ENCODE measurements at regions not wholly inside any gene's neighbourhood (a gene's known extent, or its start where the extent isn't known, plus 50 kb on each side); places are given as distances from the start of the nearest gene placed in this dataset.
"Not testable (repeated sequence)": the region's sequence is repeated elsewhere in the genome, so short reads cannot be mapped to it uniquely, and the experiment has no call there.

GRCh38 chr5:168126606-168127005, 164.8 kb upstream of the WWC1 start:
- Mint-ChIP-seq H3K4me1 (ENCODE audit: low read depth in 2 of 2) (peaks cover 0 to 3% of the 10 kb centered on the region in 2 donors), H3K9me3 (peaks cover 0 to 14% of the 10 kb centered on the region in 2 donors), H3K36me3 (ENCODE audit: insufficient read depth) (no peaks in the 10 kb centered on the region), H3K27ac (no peak overlapping the region), H3K27me3 (peaks cover 0 to 8% of the 10 kb centered on the region in 2 donors), H3K4me3 (no peak overlapping the region)
- ATAC-seq (replicated peaks) (no peak), DNase-seq (no peak)

- no peak for DNase-seq
- H3K36me3 Mint-ChIP-seq (ENCODE audit: insufficient read depth) = no peaks in the 10 kb centered on the region
- peaks cover 2 to 14% of the 10 kb centered on the region in 2 donors for H3K9me3 Mint-ChIP-seq
- ATAC-seq (replicated peaks) = no peak
- H3K4me3 Mint-ChIP-seq = no peak overlapping the region
- peaks cover 0 to 14% of the 10 kb centered on the region in 2 donors for H3K27me3 Mint-ChIP-seq
- peaks cover 0 to 3% of the 10 kb centered on the region in 2 donors for H3K4me1 Mint-ChIP-seq (ENCODE audit: low read depth in 2 of 2)
- H3K27ac Mint-ChIP-seq = no peak overlapping the region
Measured at GRCh38 chr5:168128111-168128510, 163.3 kb upstream of the WWC1 start.

GRCh38 chr5:168128557-168128956, 162.9 kb upstream of the WWC1 start:
- no peak overlapping the region for H3K4me3 Mint-ChIP-seq
- H3K9me3 Mint-ChIP-seq = peaks cover 2 to 14% of the 10 kb centered on the region in 2 donors
- DNase-seq (no peak), ATAC-seq (replicated peaks) (no peak)
- H3K27me3 Mint-ChIP-seq = peaks cover 0 to 14% of the 10 kb centered on the region in 2 donors
- H3K36me3 Mint-ChIP-seq (ENCODE audit: insufficient read depth) = no peaks in the 10 kb centered on the region
- H3K27ac Mint-ChIP-seq = no peak overlapping the region
- H3K4me1 Mint-ChIP-seq (ENCODE audit: low read depth in 2 of 2) = peaks cover 0 to 3% of the 10 kb centered on the region in 2 donors

- Mint-ChIP-seq H3K9me3 (peaks cover 2 to 7% of the 10 kb centered on the region in 2 donors), H3K4me1 (ENCODE audit: low read depth in 2 of 2) (peaks cover 0 to under 1% of the 10 kb centered on the region in 2 donors), H3K27ac (no peak overlapping the region), H3K36me3 (ENCODE audit: insufficient read depth) (no peaks in the 10 kb centered on the region), H3K4me3 (no peak overlapping the region), H3K27me3 (peaks cover 2 to 30% of the 10 kb centered on the region in 2 donors)
- DNase-seq (no peak), ATAC-seq (replicated peaks) (no peak)
Measured at GRCh38 chr5:168131519-168131918, 159.9 kb upstream of the WWC1 start.

GRCh38 chr5:168132241-168132641, 159.2 kb upstream of the WWC1 start:
- H3K27me3 Mint-ChIP-seq = peaks cover 9 to 34% of the 10 kb centered on the region in 2 donors
- no peaks in the 10 kb centered on the region for H3K36me3 Mint-ChIP-seq (ENCODE audit: insufficient read depth)
- peaks cover 2 to 7% of the 10 kb centered on the region in 2 donors for H3K9me3 Mint-ChIP-seq
- no peak overlapping the region for H3K27ac Mint-ChIP-seq
- DNase-seq = no peak
- H3K4me1 Mint-ChIP-seq (ENCODE audit: low read depth in 2 of 2) = peaks cover 0 to 2% of the 10 kb centered on the region in 2 donors
- H3K4me3 Mint-ChIP-seq = no peak overlapping the region
- ATAC-seq (replicated peaks) = no peak

GRCh38 chr5:168135897-168136296, 155.5 kb upstream of the WWC1 start:
- no peak overlapping the region for H3K4me3 Mint-ChIP-seq
- ATAC-seq (replicated peaks) (no peak), DNase-seq (no peak)
- H3K9me3 Mint-ChIP-seq = peaks cover 0 to 2% of the 10 kb centered on the region in 2 donors
- H3K27me3 Mint-ChIP-seq = peaks cover 9 to 26% of the 10 kb centered on the region in 2 donors
- no peaks in the 10 kb centered on the region for H3K36me3 Mint-ChIP-seq (ENCODE audit: insufficient read depth)
- no peak overlapping the region for H3K27ac Mint-ChIP-seq
- H3K4me1 Mint-ChIP-seq (ENCODE audit: low read depth in 2 of 2) = peaks cover 0 to 2% of the 10 kb centered on the region in 2 donors

- H3K4me3 Mint-ChIP-seq = no peak overlapping the region
- DNase-seq (no peak), ATAC-seq (replicated peaks) (no peak)
- H3K36me3 Mint-ChIP-seq (ENCODE audit: insufficient read depth) = no peaks in the 10 kb centered on the region
- peaks cover 9 to 26% of the 10 kb centered on the region in 2 donors for H3K27me3 Mint-ChIP-seq
- H3K9me3 Mint-ChIP-seq = peaks cover 0 to 2% of the 10 kb centered on the region in 2 donors
- H3K27ac Mint-ChIP-seq = no peak overlapping the region
- peaks cover 0 to 2% of the 10 kb centered on the region in 2 donors for H3K4me1 Mint-ChIP-seq (ENCODE audit: low read depth in 2 of 2)
Measured at GRCh38 chr5:168136340-168136739, 155.1 kb upstream of the WWC1 start.

- ATAC-seq (replicated peaks) = no peak
- Mint-ChIP-seq H3K9me3 (peaks cover 0 to under 1% of the 10 kb centered on the region in 2 donors), H3K4me3 (no peak overlapping the region), H3K4me1 (ENCODE audit: low read depth in 2 of 2) (peaks cover 0 to 2% of the 10 kb centered on the region in 2 donors), H3K27me3 (peaks cover 9 to 23% of the 10 kb centered on the region in 2 donors), H3K27ac (no peak overlapping the region), H3K36me3 (ENCODE audit: insufficient read depth) (no peaks in the 10 kb centered on the region)
- no peak for DNase-seq
Measured at GRCh38 chr5:168137265-168137664, 154.2 kb upstream of the WWC1 start.

- Mint-ChIP-seq H3K4me1 (ENCODE audit: low read depth in 2 of 2) (peaks cover 0 to 2% of the 10 kb centered on the region in 2 donors), H3K36me3 (ENCODE audit: insufficient read depth) (no peaks in the 10 kb centered on the region), H3K4me3 (no peak overlapping the region), H3K27ac (no peak overlapping the region), H3K27me3 (peaks cover 9 to 12% of the 10 kb centered on the region in 2 donors), H3K9me3 (no peaks in the 10 kb centered on the region)
- DNase-seq (no peak), ATAC-seq (replicated peaks) (no peak)
Measured at GRCh38 chr5:168140241-168140640, 151.2 kb upstream of the WWC1 start.

GRCh38 chr5:168142402-168142801, 149.0 kb upstream of the WWC1 start:
- no peak overlapping the region for H3K4me3 Mint-ChIP-seq
- ATAC-seq (replicated peaks) (no peak), DNase-seq (no peak)
- H3K27ac Mint-ChIP-seq = no peak overlapping the region
- no peaks in the 10 kb centered on the region for H3K9me3 Mint-ChIP-seq
- H3K36me3 Mint-ChIP-seq (ENCODE audit: insufficient read depth) = no peaks in the 10 kb centered on the region
- H3K4me1 Mint-ChIP-seq (ENCODE audit: low read depth in 2 of 2) = no peaks in the 10 kb centered on the region
- H3K27me3 Mint-ChIP-seq = no peaks in the 10 kb centered on the region

GRCh38 chr5:168143521-168143920, 147.9 kb upstream of the WWC1 start:
- not testable (repeated sequence) for H3K9me3 Mint-ChIP-seq; H3K36me3 Mint-ChIP-seq (ENCODE audit: insufficient read depth); DNase-seq; ATAC-seq (replicated peaks); H3K4me3 Mint-ChIP-seq; H3K4me1 Mint-ChIP-seq (ENCODE audit: low read depth in 2 of 2); H3K27ac Mint-ChIP-seq; H3K27me3 Mint-ChIP-seq

GRCh38 chr5:168147106-168147505, 144.3 kb upstream of the WWC1 start:
- no peaks in the 10 kb centered on the region for H3K9me3 Mint-ChIP-seq
- H3K36me3 Mint-ChIP-seq (ENCODE audit: insufficient read depth) = no peaks in the 10 kb centered on the region
- H3K4me1 Mint-ChIP-seq (ENCODE audit: low read depth in 2 of 2) = no peaks in the 10 kb centered on the region
- no peak overlapping the region for H3K4me3 Mint-ChIP-seq
- H3K27ac Mint-ChIP-seq = no peak overlapping the region
- no peaks in the 10 kb centered on the region for H3K27me3 Mint-ChIP-seq
- ATAC-seq (replicated peaks) (no peak), DNase-seq (no peak)

- DNase-seq (no peak), ATAC-seq (replicated peaks) (no peak)
Measured at GRCh38 chr5:168147568-168148360, 143.7 kb upstream of the WWC1 start.

GRCh38 chr5:168151041-168151440, 140.4 kb upstream of the WWC1 start:
- no peak for ATAC-seq (replicated peaks)

More at GRCh38 chr5:168147568-168148360, 143.7 kb upstream of the WWC1 start:
- H3K27ac Mint-ChIP-seq = no peak overlapping the region
- H3K9me3 Mint-ChIP-seq = no peaks in the 10 kb centered on the region
- no peaks in the 10 kb centered on the region for H3K4me1 Mint-ChIP-seq (ENCODE audit: low read depth in 2 of 2)
- H3K27me3 Mint-ChIP-seq = peaks cover 0 to 3% of the 10 kb centered on the region in 2 donors
- H3K4me3 Mint-ChIP-seq = no peak overlapping the region
- no peaks in the 10 kb centered on the region for H3K36me3 Mint-ChIP-seq (ENCODE audit: insufficient read depth)

More at GRCh38 chr5:168151041-168151440, 140.4 kb upstream of the WWC1 start:
- H3K4me3 Mint-ChIP-seq = no peak overlapping the region
- DNase-seq = no peak
- H3K27me3 Mint-ChIP-seq = peaks cover 0 to 11% of the 10 kb centered on the region in 2 donors
- no peaks in the 10 kb centered on the region for H3K9me3 Mint-ChIP-seq
- no peak overlapping the region for H3K27ac Mint-ChIP-seq
- H3K36me3 Mint-ChIP-seq (ENCODE audit: insufficient read depth) = peaks cover 3% of the 10 kb centered on the region
- H3K4me1 Mint-ChIP-seq (ENCODE audit: low read depth in 2 of 2) = no peaks in the 10 kb centered on the region

Data from effector memory CD8-positive, alpha-beta T cell (primary cell).